GM08714 (cell line): ENCODE measurements at regions not wholly inside any gene's neighbourhood (a gene's known extent, or its start where the extent isn't known, plus 50 kb on each side); places are given as distances from the start of the nearest gene placed in this dataset.
A peak's percentile ranks its signal among the peaks of the same experiment; 100 is the strongest.

ENCODE experiments used
- H3K4me3 ChIP-seq: fragments of 200-500 bp; sonication (Bioruptor generic); 2 replicates; pipeline ENCODE4 v1.5.1; 2014; ENCODE audit warnings: mild to moderate bottlenecking, low read length, inconsistent platforms
- ZNF274 ChIP-seq: IDR thresholded peaks from 2 replicates; pipeline ENCODE4 v1.6.1; 2012; ENCODE audit warnings: mild to moderate bottlenecking, low read depth, low read length

GRCh38 chr19:46952874-46953273 lies 66.8 kb upstream of the NPAS1 start:
- TF ChIP-seq ZNF274: no peak
- no peak overlapping the region for H3K4me3 ChIP-seq

DNA sequence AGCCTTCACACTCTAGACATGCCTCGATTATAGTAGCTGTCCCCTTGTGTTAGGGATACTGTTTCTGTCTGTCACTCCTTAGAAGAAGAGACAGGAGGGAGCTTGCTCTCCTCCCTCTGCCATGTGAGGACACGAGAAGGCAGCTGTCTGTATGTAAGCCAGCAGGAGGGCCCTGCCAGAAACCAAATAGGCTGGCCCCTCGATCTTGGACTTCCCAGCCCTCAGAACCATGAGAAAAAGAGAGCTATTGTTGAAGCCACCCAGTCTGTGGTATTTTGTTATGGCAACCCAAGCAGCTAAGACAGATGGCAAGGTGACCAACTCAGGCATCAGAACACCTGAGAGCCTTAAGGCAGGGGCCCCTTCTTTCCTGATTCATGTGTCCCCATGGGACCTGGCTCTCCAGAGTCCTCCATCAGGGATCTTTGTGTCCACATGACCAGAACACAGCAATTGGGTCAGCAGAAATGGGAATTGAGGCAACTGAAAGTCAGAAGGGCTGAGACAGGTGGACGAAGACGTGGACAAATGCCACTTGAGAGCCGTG lies 65.6 kb upstream of the NPAS1 start:
- peak overlapping the region; percentile 20; the same call in 1 of the 2 replicates for H3K4me3 ChIP-seq
- TF ChIP-seq ZNF274: no peak

DNA sequence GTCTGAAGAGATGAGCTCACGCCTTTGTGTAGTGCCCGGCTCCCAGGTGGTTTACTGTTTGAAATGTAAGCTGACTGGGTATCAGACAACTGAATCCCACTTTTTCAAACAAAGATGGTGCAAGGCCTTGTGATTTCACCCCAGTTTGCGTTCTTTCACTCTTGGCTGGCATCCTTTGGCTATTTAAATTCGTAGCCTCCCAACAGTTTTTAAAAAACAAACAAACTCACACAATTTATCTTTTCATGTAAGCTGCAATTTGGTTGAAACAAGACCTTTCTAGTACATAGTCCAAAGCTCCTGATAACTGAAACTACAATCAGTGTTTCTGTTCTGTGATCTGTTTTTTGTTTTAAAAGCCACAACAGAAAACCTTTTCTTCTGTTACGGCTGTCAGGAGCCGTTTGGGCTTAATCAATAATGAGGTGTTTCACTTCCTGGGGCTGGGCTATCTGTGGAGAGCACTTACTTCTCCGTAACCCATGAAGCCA lies 65.1 kb upstream of the NPAS1 start:
- peak overlapping the region; percentile 77; the same call in 1 of the 2 replicates for H3K4me3 ChIP-seq
- TF ChIP-seq ZNF274: no peak

GRCh38 chr19:46954993-46955812 lies 64.4 kb upstream of the NPAS1 start:
- peak overlapping the region; percentile 77 for H3K4me3 ChIP-seq
- TF ChIP-seq ZNF274: no peak

DNA sequence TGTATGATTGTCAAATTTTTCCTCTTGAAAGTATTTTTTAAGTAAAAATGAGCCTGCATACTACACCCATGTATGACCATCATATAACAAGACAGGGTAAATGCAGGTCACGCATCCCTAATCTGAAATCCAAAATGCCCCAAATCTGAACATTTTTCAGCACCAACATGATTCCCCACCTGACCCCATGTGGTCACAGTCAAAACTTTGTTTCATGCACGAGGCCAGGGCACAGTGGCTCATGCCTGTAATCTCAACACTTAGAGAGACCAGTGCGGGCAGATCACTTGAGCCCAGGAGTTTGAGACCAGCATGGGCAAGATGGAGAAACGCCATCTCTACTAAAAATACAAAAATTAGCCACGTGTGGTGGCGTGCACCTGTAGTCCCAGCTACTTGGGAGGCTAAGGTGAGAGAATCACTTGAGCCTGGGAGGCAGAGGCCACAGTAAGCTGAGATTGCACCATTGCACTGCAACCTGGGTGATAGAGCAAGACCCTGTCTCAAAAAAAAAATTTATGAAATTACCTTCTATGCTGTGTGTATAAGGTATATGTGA lies 63.7 kb upstream of the NPAS1 start:
- no peak for TF ChIP-seq ZNF274
- H3K4me3 ChIP-seq: no peak overlapping the region; the same call in 1 of the 2 replicates

DNA sequence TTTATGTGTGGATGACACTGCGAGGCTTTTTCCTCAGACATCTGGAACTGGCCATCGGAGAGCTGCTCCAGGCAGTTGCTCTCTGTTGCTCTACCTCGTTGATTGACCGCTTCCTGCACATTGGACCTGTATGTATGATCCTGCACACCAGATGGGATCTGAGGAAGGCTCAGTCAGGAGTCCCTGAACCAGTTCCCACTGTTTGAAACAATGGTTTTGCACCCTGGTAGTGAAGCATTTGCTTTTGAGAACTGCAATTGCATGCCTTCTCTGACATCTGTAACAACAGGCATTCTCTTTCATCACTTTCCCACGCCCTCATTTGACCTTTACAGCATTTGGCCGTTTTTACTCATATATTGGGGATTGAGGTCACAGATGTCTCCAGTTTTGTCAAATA lies 61.1 kb upstream of the NPAS1 start:
- TF ChIP-seq ZNF274: no peak
- no peak overlapping the region for H3K4me3 ChIP-seq

DNA sequence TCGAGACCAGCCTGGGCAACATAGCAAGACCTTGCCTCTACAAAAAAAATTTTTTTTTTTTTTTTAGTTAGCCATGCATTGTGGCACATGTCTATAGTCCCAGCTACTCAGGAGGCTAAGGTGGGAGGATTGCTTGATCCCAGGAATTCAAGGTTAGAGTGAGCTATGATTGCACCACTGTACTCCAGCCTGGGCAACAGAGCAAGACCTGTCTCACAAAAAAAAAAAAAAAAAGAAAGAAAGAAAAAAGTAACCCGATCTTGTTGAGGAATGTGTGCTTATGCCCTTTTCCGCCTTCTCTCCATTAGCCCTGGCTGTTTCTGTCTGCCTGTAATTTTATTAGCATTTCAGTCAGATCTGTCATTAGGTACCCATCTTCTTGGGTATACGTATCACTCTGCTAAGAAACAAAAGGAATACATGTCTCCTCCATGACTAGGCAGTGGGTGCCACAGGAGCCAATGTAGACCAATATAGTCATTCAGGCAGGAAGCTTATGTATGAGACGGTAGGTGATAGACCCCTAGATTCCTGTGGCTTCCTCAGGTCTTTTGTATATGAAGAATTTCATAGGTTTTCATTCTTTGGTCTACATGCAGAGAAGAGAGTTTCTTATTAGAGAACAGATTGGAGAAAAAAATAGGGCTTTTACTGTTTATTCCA lies 59.6 kb upstream of the NPAS1 start:
- no peak for TF ChIP-seq ZNF274
- no peak overlapping the region for H3K4me3 ChIP-seq

GRCh38 chr19:46962030-46962570 lies 57.5 kb upstream of the NPAS1 start:
- H3K4me3 ChIP-seq: no peak overlapping the region
- no peak for TF ChIP-seq ZNF274

DNA sequence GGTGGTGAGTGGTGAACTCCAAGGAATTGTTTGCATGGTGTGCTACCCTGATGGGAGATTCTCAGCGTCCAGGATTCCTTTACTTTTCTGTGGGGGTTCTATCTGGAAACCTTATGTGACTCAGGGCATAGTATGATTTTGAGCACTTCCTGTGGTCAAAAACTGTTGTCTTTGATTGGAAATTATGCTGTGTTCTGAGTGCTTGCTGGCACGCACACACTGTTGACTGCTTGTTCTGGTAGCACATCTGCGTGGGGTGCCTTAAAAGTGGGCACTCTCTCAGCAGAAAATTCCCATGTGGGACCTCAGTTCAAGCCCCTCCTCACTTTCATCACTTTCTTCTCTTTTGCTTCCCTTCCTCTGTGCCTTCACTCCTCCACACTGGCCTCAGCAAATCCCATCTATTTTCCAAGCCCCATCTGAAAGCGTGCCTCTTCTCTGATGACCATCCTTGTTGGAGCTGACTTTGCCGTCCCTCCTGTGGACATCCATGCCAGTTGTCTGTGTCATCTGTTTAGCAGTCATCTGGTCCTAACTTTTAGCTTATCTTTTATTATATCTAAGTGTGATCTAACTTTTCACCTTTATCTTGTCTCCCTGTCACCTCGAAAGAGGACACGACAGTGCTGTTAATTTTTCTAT lies 56.4 kb upstream of the NPAS1 start:
- no peak for TF ChIP-seq ZNF274
- H3K4me3 ChIP-seq: no peak overlapping the region

GRCh38 chr19:46967578-46968032 lies 52.0 kb upstream of the NPAS1 start:
- no peak overlapping the region for H3K4me3 ChIP-seq
- no peak for TF ChIP-seq ZNF274
